Hippocampal formation (tissue), 2 donors: ENCODE measurements at regions not wholly inside any gene's neighbourhood (a gene's known extent, or its start where the extent isn't known, plus 50 kb on each side); places are given as distances from the start of the nearest gene placed in this dataset.

ENCODE experiments used
- DNase-seq, 2 donors: peaks; one replicate each; lab custom pipeline; 2025; lab: John Stamatoyannopoulos, UW

GRCh38 chr11:116162086-116162885 lies 610.5 kb downstream of the BUD13 start:
- no peak for DNase-seq

- no peak for DNase-seq
These were observed 624.1 kb downstream of the BUD13 start for GRCh38 chr11:116148645-116149044.

GRCh38 chr11:116148056-116148455 lies 624.7 kb downstream of the BUD13 start:
- DNase-seq: no peak

GRCh38 chr11:116145187-116145865 lies 627.5 kb downstream of the BUD13 start:
- no peak for DNase-seq

- DNase-seq: no peak
These were observed 628.3 kb downstream of the BUD13 start for GRCh38 chr11:116144387-116144958.

GRCh38 chr11:116138280-116138679 lies 634.1 kb upstream of the CADM1 start:
- no peak for DNase-seq

DNA sequence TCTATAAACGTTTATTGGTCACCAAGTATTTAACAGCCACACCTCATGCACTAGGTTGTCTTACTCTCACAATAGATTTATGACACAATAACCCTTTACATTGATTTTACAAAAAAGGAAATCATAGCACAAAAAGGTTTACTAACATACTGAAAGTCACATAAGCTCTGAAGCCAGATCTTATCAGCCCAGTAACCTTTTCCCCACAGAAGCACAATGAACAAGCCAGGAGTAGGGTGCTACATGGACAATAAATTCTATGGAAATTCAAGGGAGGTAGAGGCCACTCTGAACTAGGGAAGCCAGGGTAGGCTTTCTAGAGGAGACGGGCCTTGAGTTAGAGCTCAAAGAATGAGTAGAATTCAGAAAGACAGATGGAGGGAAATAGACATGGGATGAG lies 633.5 kb upstream of the CADM1 start:
- no peak for DNase-seq

- DNase-seq: no peak
These were observed 632.9 kb upstream of the CADM1 start for GRCh38 chr11:116136987-116137674.

DNA sequence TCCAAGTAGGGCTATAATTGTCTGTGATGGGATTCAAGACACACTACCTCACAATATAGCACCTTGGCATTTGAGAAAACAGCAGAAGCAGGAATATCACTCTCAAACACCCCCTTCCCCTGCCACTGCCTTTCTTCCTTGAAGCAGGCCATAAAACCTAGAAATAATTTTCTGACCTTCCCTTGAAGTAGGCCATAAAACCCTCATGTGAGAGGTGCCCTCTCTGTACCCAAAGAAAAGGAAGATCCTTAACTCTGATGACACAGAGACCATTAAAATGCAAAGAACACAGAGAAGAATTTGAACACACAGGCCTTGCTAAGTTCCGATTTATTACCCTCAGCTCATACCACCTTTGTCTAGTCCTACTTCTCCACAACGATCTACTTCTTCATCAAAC lies 631.7 kb upstream of the CADM1 start:
- DNase-seq: no peak

DNA sequence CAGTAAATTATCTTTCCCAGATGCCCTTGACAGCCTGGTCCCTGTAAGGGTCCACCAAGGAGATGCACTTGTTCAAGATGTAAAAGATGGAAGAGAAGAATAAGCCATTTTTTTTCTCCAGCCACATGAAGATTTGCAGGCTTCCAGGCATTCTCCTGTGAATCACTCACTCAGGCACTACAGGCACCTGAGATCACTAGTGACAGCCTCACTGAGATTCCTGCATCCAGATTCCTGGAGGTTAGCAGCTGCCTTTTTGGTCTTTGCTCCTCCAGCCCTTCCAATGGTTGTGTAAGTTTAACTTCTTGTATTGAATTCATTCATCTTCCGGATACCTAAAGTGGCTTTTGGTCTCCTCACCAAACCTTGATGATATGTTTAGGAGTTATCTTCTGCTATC lies 630.2 kb upstream of the CADM1 start:
- DNase-seq: no peak

DNA sequence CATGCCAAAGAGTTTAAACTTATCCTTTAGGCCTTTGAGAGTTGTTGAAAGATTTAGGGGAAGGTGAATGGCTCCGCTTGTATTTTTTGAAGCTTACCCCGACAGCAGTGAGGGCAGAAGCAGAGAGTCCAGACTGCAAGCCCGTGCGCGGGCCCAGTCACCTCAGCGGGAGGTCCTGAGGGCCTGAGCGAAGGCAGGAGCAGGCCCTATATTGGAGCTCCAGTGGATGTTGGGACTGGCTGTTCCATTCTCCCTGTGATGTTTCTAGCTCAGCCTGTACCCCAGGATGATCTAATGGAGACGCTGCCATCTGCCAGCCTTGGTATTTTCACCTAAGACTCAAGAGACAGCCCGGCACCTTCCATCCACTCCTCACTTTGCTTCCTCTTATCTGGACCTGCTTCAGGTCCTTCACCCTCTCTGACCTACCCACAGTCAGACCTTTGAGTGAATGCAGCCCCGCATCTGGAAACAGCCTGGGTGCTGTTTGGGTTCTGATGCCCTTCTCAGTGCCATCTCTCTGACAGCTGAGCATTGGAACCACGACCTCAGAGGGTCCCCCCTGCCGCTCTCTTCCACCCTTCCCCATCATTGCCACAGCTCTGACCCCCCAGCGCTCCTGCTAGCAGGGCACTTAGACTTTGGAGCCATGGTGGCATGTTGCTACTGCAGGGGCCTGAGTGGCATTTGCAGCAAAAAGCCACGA lies 628.2 kb upstream of the CADM1 start:
- no peak for DNase-seq

GRCh38 chr11:116130122-116130521 lies 625.9 kb upstream of the CADM1 start:
- no peak for DNase-seq

GRCh38 chr11:116129456-116129855 lies 625.2 kb upstream of the CADM1 start:
- no peak for DNase-seq

DNA sequence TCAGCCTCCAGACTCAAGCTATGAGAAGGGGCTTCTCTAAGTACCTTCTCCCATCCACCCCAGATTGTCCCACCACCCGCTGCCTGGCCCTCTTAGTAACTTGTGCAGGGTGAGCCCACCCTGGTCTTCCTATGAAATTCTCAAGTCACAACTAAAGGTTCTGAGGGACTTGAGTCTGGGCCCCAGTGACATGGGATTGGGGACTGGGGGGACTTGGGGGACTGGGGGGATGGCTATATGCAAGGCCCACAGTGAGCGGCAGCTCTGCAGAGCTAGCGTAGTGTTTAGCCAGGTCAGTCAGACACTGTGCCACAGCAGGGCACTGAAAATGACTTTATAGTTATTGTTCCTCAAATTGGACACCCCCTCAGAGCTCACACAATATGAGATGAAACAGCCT lies 622.3 kb upstream of the CADM1 start:
- DNase-seq: no peak

DNA sequence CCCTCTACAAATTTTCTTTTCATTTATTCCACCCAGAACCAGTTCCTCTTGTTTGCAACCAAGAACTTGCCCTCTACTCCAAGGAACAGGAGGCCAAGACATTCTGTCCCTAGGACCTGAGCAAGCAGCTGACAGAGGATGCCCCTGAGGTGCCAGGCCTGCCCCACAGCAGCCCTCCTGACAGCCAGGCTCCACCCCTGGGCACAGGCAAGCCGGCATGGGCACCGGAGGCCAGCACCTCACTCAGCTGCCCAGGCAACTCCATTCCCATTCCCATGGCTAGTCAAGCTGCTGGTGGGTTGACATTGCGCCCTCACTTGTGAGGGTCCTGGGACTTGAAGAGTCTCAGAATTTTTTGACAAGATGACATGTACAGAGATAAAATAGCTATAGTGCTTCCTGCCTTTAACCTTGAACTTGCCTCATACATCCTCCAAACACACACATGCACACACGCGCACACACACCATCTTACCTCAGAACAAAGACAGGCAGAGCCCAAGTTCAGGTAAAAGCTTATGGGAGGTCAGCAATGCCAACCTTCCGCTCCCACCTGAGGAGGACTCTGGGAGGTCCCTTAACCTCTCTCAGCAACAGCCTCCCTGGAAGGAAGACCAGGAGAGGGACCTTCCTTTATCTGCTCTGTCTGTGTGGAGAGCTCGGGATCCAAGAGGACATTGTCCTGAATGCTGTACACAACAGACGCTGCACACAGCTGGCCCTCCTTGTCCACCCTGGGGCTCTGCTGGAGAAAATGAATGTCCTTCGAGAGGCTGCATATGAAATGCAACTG lies 620.9 kb upstream of the CADM1 start:
- DNase-seq: no peak

- DNase-seq: no peak
These were observed 619.5 kb upstream of the CADM1 start for GRCh38 chr11:116123739-116124138.

GRCh38 chr11:116122697-116123472 lies 618.7 kb upstream of the CADM1 start:
- no peak for DNase-seq

GRCh38 chr11:116119158-116119557 lies 614.9 kb upstream of the CADM1 start:
- DNase-seq: no peak

GRCh38 chr11:116118138-116118470 lies 613.9 kb upstream of the CADM1 start:
- no peak for DNase-seq

GRCh38 chr11:116117331-116118137 lies 613.3 kb upstream of the CADM1 start:
- DNase-seq: no peak
